Right ventricle myocardium inferior (tissue), 1 donor: ENCODE measurements at regions not wholly inside any gene's neighbourhood (a gene's known extent, or its start where the extent isn't known, plus 50 kb on each side); places are given as distances from the start of the nearest gene placed in this dataset.
A peak's percentile ranks its signal among the peaks of the same experiment; 100 is the strongest.

Experiments used
- ATAC-seq: fragments of 200-7000 bp; cut with Tn5 transposase; one replicate; pipeline ENCODE4 v1.9.1; 2020; ENCODE audit warnings: mild to moderate bottlenecking, moderate library complexity
- DNase-seq: peaks from one replicate; pipeline ENCODE4 v3.0.0; 2021; ENCODE audit errors: missing footprints
- intact Hi-C: fragments of 100-400 bp; cut with DNase I; formaldehyde crosslinking; loops from one replicate; pipeline ENCODE4 v1.11.0; 2022
- donor health status: DM: no; HTN: yes; CAD: no; lungs with severe emphysema.

- DNase-seq, result no peak
- intact Hi-C loops, result no loop called here
- no peak for ATAC-seq
Measured at GRCh38 chr12:93115198-93115601, 186.1 kb upstream of the EEA1 start.

GRCh38 chr12:93115646-93116045 is 186.6 kb upstream of the EEA1 start:
- ATAC-seq, result no peak
- no peak for DNase-seq
- intact Hi-C loops, result no loop called here

GRCh38 chr12:93116632-93117031 is 187.5 kb upstream of the EEA1 start:
- DNase-seq (no peak), ATAC-seq (no peak)
- intact Hi-C loops, result no loop called here

- intact Hi-C loops, result no loop called here
- no peak for DNase-seq
- ATAC-seq, result no peak
Measured at GRCh38 chr12:93121729-93122488, 192.8 kb upstream of the EEA1 start.

- no peak for DNase-seq
- ATAC-seq, result no peak
- intact Hi-C loops, result no loop called here
Measured at GRCh38 chr12:93122569-93123091, 193.5 kb upstream of the EEA1 start.

- no peak for ATAC-seq
- DNase-seq, result no peak
- intact Hi-C loops, result loop anchor here (5.0 kb wide), 5 partner anchors 63 to 297 kb away; no protein-coding TSS in a partner anchor
Measured at GRCh38 chr12:93125126-93125525, 196.0 kb upstream of the EEA1 start.

- intact Hi-C loops, result loop anchor here (2.0 to 5.0 kb wide), 6 partner anchors 64 to 296 kb away; partner anchors contain the start of gene NUDT4
- DNase-seq (no peak), ATAC-seq (no peak)
Measured at GRCh38 chr12:93126069-93126474, 197.0 kb upstream of the EEA1 start.

- intact Hi-C loops, result loop anchor here (1.0 to 5.0 kb wide), 7 partner anchors 65 to 295 kb away; partner anchors contain the start of gene NUDT4
- ATAC-seq (peak; percentile 66), DNase-seq (no peak)
Measured at GRCh38 chr12:93127107-93127560, 198.0 kb upstream of the EEA1 start.

- ATAC-seq (peak; percentile 92), DNase-seq (peak; percentile 87)
- intact Hi-C loops, result loop anchor here (1.0 to 5.0 kb wide), 8 partner anchors 49 to 295 kb away; partner anchors contain the start of gene NUDT4
Measured at GRCh38 chr12:93127582-93128331, 198.7 kb upstream of the EEA1 start.

- DNase-seq, result no peak
- peak; percentile 6 for ATAC-seq
- intact Hi-C loops, result loop anchor here (2.0 to 5.0 kb wide), 6 partner anchors 48 to 294 kb away; no protein-coding TSS in a partner anchor
Measured at GRCh38 chr12:93128332-93128707, 199.2 kb upstream of the EEA1 start.

- no peak for ATAC-seq
- intact Hi-C loops, result no loop called here
Measured at GRCh38 chr12:93130366-93131054, 201.4 kb upstream of the EEA1 start.

GRCh38 chr12:93133361-93133760 is 204.3 kb upstream of the EEA1 start:
- ATAC-seq, result no peak
- intact Hi-C loops, result no loop called here
- no peak for DNase-seq

More at GRCh38 chr12:93130366-93131054, 201.4 kb upstream of the EEA1 start:
- DNase-seq, result no peak

- no peak for ATAC-seq
- no peak for DNase-seq
- intact Hi-C loops, result no loop called here
Measured at GRCh38 chr12:93134175-93134890, 205.2 kb upstream of the EEA1 start.

- no peak for ATAC-seq
- intact Hi-C loops, result no loop called here
- no peak for DNase-seq
Measured at GRCh38 chr12:93134893-93135285, 205.8 kb upstream of the EEA1 start.

GRCh38 chr12:93135286-93136239 is 206.5 kb upstream of the EEA1 start:
- intact Hi-C loops, result no loop called here
- ATAC-seq (no peak), DNase-seq (no peak)

- ATAC-seq (no peak), DNase-seq (no peak)
- intact Hi-C loops, result no loop called here
Measured at GRCh38 chr12:93136253-93137055, 207.4 kb upstream of the EEA1 start.
